ENCODE measurements at regions not wholly inside any gene's neighbourhood (a gene's known extent, or its start where the extent isn't known, plus 50 kb on each side); places are given as distances from the start of the nearest gene placed in this dataset.

DNA sequence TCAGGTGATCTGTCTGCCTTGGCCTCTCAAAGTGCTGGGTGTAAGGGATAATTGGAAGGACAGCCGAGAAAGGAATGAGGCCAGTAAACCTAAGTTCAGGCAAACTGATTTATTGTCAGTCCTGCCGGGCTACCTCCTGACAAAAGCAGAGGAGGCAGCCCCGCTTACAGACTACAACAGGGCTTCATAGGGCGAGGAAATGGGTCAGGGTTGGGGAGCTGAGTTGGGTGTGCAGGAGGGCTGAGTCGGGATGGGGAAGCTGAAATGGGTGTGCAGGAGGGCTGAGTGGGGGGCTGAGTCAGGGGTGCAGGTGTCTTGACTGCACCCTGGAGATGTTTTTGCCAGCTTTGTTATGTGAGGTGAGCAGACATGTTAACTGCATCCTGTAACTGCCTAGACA, 210.2 kb downstream of the SLITRK6 start:
- H3K4me1 ChIP-seq = no peaks in the 10 kb centered on the region
- H3K27me3 ChIP-seq = no peaks in the 10 kb centered on the region
- 86 to 90% methylated on average over 5 of the region's 5 CpGs for WGBS, 2 donors
- H3K4me3 ChIP-seq = no peak overlapping the region
- no peak overlapping the region for H3K27ac ChIP-seq
- no peaks in the 10 kb centered on the region for H3K9me3 ChIP-seq
- no peak for DNase-seq (ENCODE audit: low spot score in 2 of 2)
- no peak for TF ChIP-seq POLR2A (IDR thresholded peaks at IDR 0.05)
- no peak for TF ChIP-seq EP300 (IDR thresholded peaks at IDR 0.05)
- TF ChIP-seq, protein P1, sequence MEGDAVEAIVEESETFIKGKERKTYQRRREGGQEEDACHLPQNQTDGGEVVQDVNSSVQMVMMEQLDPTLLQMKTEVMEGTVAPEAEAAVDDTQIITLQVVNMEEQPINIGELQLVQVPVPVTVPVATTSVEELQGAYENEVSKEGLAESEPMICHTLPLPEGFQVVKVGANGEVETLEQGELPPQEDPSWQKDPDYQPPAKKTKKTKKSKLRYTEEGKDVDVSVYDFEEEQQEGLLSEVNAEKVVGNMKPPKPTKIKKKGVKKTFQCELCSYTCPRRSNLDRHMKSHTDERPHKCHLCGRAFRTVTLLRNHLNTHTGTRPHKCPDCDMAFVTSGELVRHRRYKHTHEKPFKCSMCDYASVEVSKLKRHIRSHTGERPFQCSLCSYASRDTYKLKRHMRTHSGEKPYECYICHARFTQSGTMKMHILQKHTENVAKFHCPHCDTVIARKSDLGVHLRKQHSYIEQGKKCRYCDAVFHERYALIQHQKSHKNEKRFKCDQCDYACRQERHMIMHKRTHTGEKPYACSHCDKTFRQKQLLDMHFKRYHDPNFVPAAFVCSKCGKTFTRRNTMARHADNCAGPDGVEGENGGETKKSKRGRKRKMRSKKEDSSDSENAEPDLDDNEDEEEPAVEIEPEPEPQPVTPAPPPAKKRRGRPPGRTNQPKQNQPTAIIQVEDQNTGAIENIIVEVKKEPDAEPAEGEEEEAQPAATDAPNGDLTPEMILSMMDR (IDR thresholded peaks at IDR 0.05) = no peak
- no peaks in the 10 kb centered on the region for H3K36me3 ChIP-seq

DNA sequence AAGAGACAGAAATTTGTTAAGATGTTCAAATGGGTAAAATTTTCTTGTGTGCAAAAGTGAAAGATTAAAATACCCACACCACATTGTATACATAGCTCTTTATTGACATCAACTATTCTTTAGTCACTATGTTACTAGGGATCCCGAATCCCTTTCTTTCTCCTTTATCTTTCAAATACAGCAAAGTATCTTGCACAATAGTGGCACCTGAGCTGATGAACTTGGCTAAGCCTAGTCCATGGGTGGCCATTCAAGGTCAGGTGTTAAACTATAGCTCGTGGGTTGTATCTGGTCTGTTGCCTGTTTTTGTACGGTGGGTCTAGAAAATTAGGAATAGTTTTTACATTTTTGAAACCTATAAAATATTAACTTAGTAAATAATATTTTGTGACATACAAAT, 210.9 kb downstream of the SLITRK6 start:
- WGBS, 2 donors = 87 to 90% methylated on average over 3 of the region's 3 CpGs
- DNase-seq (ENCODE audit: low spot score in 2 of 2) = no peak
- H3K4me3 ChIP-seq = no peak overlapping the region
- H3K4me1 ChIP-seq = no peaks in the 10 kb centered on the region
- no peak for TF ChIP-seq EP300 (IDR thresholded peaks at IDR 0.05)
- no peak for TF ChIP-seq POLR2A (IDR thresholded peaks at IDR 0.05)
- TF ChIP-seq, protein P1 (IDR thresholded peaks at IDR 0.05) = no peak
- H3K36me3 ChIP-seq = no peaks in the 10 kb centered on the region
- H3K27me3 ChIP-seq = no peaks in the 10 kb centered on the region
- H3K27ac ChIP-seq = no peak overlapping the region
- H3K9me3 ChIP-seq = no peaks in the 10 kb centered on the region

DNA sequence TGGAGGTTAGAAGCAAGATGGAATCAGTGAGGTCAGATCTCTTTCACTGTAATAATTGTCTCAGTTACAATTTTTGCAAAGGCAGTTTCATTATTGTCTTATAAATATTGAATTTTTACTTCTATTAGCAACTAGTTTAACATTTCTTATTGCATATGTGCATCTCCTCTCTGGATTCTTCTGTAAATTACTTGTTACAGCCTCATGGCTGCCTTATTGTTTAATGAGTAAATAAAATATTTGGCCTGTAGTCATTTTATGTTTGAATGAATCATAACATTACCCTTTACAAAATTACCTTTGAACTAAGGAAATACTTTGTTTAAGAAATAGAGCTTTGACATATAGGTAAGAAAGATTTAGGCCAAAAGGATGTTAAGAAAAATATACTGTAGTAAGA, 212.4 kb downstream of the SLITRK6 start:
- Histone ChIP-seq H3K27ac (no peak overlapping the region), H3K4me1 (no peaks in the 10 kb centered on the region), H3K9me3 (no peaks in the 10 kb centered on the region), H3K27me3 (no peaks in the 10 kb centered on the region), H3K36me3 (no peaks in the 10 kb centered on the region), H3K4me3 (no peak overlapping the region)
- no peak for DNase-seq (ENCODE audit: low spot score in 2 of 2)
- TF ChIP-seq EP300 (IDR thresholded peaks at IDR 0.05) = no peak
- TF ChIP-seq, protein P1 (IDR thresholded peaks at IDR 0.05) = no peak
- TF ChIP-seq POLR2A (IDR thresholded peaks at IDR 0.05) = no peak

DNA sequence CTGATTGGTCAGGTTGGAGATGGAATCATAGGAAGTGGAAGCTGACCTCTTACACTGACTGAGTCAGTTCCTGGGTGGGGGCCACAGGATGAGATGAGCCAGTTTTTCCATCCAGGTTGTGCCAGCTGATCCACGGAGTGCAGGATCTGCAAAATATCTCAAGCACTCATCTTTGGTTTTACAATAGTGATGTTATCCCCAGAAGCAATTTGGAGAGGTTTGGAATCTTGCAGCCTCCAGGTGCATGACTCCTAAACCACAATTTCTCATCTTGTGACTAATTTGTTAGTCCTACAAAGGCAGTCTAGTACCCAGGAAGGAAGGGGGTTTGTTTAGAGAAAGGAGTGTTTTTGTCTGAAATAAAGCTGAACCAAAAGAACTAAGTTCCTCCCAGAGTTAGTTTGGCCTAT, 212.8 kb downstream of the SLITRK6 start:
- 60 to 76% methylated on average over 1 of the region's 1 CpG for WGBS, 2 donors
- Histone ChIP-seq H3K4me3 (no peak overlapping the region), H3K4me1 (no peaks in the 10 kb centered on the region), H3K27ac (no peak overlapping the region), H3K9me3 (no peaks in the 10 kb centered on the region), H3K27me3 (no peaks in the 10 kb centered on the region), H3K36me3 (no peaks in the 10 kb centered on the region)
- TF ChIP-seq EP300 (IDR thresholded peaks at IDR 0.05) = no peak
- TF ChIP-seq POLR2A (IDR thresholded peaks at IDR 0.05) = no peak
- TF ChIP-seq, protein P1 (IDR thresholded peaks at IDR 0.05) = no peak
- DNase-seq (ENCODE audit: low spot score in 2 of 2) = no peak

DNA sequence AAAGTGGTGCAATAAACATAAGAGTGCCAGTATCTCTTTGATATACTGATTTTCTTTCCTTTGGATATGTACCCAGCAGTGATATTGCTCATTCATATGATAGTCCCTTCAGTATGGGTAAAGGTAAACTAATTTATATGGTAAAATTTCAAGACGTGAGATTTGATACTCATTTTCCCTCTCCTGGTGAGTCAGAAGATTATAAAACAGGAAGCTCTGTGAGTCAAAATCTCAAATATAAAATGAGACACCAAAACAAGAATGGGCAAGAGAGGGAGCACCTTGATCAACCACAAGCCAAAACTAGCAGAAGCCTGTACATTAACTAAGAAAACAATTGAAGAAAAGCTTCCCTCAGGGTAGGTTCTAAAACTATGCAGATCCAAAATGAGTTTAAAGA, 216.3 kb downstream of the SLITRK6 start:
- TF ChIP-seq POLR2A (IDR thresholded peaks at IDR 0.05) = no peak
- TF ChIP-seq, protein P1 (IDR thresholded peaks at IDR 0.05) = no peak
- TF ChIP-seq EP300 (IDR thresholded peaks at IDR 0.05) = no peak
- no peak for DNase-seq (ENCODE audit: low spot score in 2 of 2)
- Histone ChIP-seq H3K4me1 (no peaks in the 10 kb centered on the region), H3K9me3 (no peaks in the 10 kb centered on the region), H3K27me3 (no peaks in the 10 kb centered on the region), H3K36me3 (no peaks in the 10 kb centered on the region), H3K4me3 (no peak overlapping the region), H3K27ac (no peak overlapping the region)
- WGBS, 2 donors = 71 to 94% methylated on average over 1 of the region's 1 CpG

All from tibial nerve (tissue), 4 donors.